SK-N-MC (cell line): ENCODE measurements at regions not wholly inside any gene's neighbourhood (a gene's known extent, or its start where the extent isn't known, plus 50 kb on each side); places are given as distances from the start of the nearest gene placed in this dataset.

Experiments
- EZH2 ChIP-seq: fragments of 200-600 bp; sonication (generic); IDR thresholded peaks from one replicate; pipeline ENCODE4 v1.6.1; 2017; ENCODE audit warnings: antibody characterized with exemption
- POLR2AphosphoS5 ChIP-seq: IDR thresholded peaks from 2 replicates; pipeline ENCODE4 v1.6.1; 2012; ENCODE audit warnings: mild to moderate bottlenecking, low read depth, low read length, borderline replicate concordance

- TF ChIP-seq EZH2 (no peak), POLR2AphosphoS5 (no peak)
Observed at GRCh38 chr7:153383781-153384180, 624.2 kb downstream of the ACTR3B start.
